ENCODE measurements at regions not wholly inside any gene's neighbourhood (a gene's known extent, or its start where the extent isn't known, plus 50 kb on each side); places are given as distances from the start of the nearest gene placed in this dataset.

GRCh38 chr9:11038366-11038765 lies 425.6 kb upstream of the PTPRD start:
- TF ChIP-seq, protein P1, sequence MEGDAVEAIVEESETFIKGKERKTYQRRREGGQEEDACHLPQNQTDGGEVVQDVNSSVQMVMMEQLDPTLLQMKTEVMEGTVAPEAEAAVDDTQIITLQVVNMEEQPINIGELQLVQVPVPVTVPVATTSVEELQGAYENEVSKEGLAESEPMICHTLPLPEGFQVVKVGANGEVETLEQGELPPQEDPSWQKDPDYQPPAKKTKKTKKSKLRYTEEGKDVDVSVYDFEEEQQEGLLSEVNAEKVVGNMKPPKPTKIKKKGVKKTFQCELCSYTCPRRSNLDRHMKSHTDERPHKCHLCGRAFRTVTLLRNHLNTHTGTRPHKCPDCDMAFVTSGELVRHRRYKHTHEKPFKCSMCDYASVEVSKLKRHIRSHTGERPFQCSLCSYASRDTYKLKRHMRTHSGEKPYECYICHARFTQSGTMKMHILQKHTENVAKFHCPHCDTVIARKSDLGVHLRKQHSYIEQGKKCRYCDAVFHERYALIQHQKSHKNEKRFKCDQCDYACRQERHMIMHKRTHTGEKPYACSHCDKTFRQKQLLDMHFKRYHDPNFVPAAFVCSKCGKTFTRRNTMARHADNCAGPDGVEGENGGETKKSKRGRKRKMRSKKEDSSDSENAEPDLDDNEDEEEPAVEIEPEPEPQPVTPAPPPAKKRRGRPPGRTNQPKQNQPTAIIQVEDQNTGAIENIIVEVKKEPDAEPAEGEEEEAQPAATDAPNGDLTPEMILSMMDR (IDR thresholded peaks at IDR 0.05): no peak
- no peak for TF ChIP-seq POLR2A (IDR thresholded peaks at IDR 0.05)
